Spleen (tissue), 11 donors: ENCODE measurements at regions not wholly inside any gene's neighbourhood (a gene's known extent, or its start where the extent isn't known, plus 50 kb on each side); places are given as distances from the start of the nearest gene placed in this dataset.

ENCODE experiments used
- DNase-seq: peaks from one replicate; pipeline ENCODE4 v3.0.0-alpha.2; 2020
- H3K27ac ChIP-seq, 8 donors: fragments of 200-600 bp; sonication (generic) in 7 of 8; 1 replicate in 4 of 8; 2 replicates in 4 of 8; pipeline versions ENCODE4 v1.5.0 to v1.8.0; 2016 to 2021; ENCODE audit warnings: inconsistent platforms in 4 of 8, mild to moderate bottlenecking in 4 of 8, moderate library complexity in 1 of 8
- H3K27me3 ChIP-seq, 7 donors: fragments of 200-600 bp; sonication (generic) in 6 of 7; replicated peaks in 1 of 7; 1 replicate in 4 of 7; 2 replicates in 3 of 7; pipeline versions ENCODE4 v1.5.0 to v1.8.0; 2016 to 2021; ENCODE audit warnings: inconsistent platforms in 3 of 7, mild to moderate bottlenecking in 1 of 7
- H3K36me3 ChIP-seq, 6 donors: fragments of 200-600 bp; sonication (generic) in 5 of 6; 1 replicate in 4 of 6; 2 replicates in 2 of 6; pipeline versions ENCODE4 v1.5.0 to v1.8.0; 2016 to 2021; ENCODE audit warnings: inconsistent platforms in 2 of 6
- H3K4me1 ChIP-seq, 6 donors: fragments of 200-600 bp; sonication (generic) in 5 of 6; 1 replicate in 3 of 6; 2 replicates in 3 of 6; pipeline versions ENCODE4 v1.5.0 to v1.8.0; 2016 to 2021; ENCODE audit warnings: inconsistent platforms in 3 of 6
- H3K4me3 ChIP-seq, 8 donors: fragments of 200-600 bp; sonication (generic) in 7 of 8; 1 replicate in 4 of 8; 2 replicates in 4 of 8; pipeline versions ENCODE4 v1.5.0 to v1.8.0; 2016 to 2021; ENCODE audit warnings: inconsistent platforms in 4 of 8, mild to moderate bottlenecking in 4 of 8, moderate library complexity in 2 of 8
- H3K9me3 ChIP-seq, 8 donors: fragments of 200-600 bp; sonication (generic) in 7 of 8; 1 replicate in 4 of 8; 2 replicates in 4 of 8; pipeline versions ENCODE4 v1.5.0 to v1.8.0; 2016 to 2021; ENCODE audit warnings: inconsistent platforms in 4 of 8
- POLR2A ChIP-seq, 3 donors: fragments of 450-650 bp; IDR thresholded peaks; one replicate each; pipeline ENCODE4 v1.5.1; 2017; ENCODE audit warnings: antibody characterized with exemption in 3 of 3, mild to moderate bottlenecking in 1 of 3
- POLR2AphosphoS5 ChIP-seq, 3 donors: sonication (generic); formaldehyde crosslinking; IDR thresholded peaks; one replicate each; pipeline ENCODE4 v1.5.1; 2017; ENCODE audit warnings: antibody characterized with exemption in 3 of 3
- WGBS, 5 donors: extraction: QIAGEN DNeasy Blood & Tissue Kit in 3 of 5; methylation state at CpG; one replicate each; pipeline versions ENCODE4 v1.1.5 to v1.1.7; 2013 to 2018; 5-methylcytosine and 5-hydroxymethylcytosine counted together
- intact Hi-C: fragments of 100-400 bp; cut with DNase I; formaldehyde crosslinking; loops from one replicate; pipeline ENCODE4 v1.15.0; 2023; ENCODE audit warnings: low total_unique reads
- TF ChIP-seq, protein P1 (sequence below), 11 experiments: fragments of 200-600 bp in 7 of 11; fragments of 450-650 bp in 4 of 11; sonication (generic) in 4 of 11; IDR thresholded peaks in 8 of 11; conservative IDR thresholded peaks in 3 of 11; 1 replicate in 7 of 11; 2 replicates in 4 of 11; pipeline versions ENCODE4 v1.4.0 to v1.8.0; 2016 to 2021; ENCODE audit warnings: antibody characterized with exemption in 11 of 11, inconsistent platforms in 4 of 11, mild to moderate bottlenecking in 1 of 11
- donor health status: healthy with polysubstance abuse.
- donor health status: DM: no; HTN: no; CAD: no; lungs with moderate emphysema.
- donor health status: DM: no; HTN: no; CAD: no.
- donor health status: Bipolar disorder and iron deficiency.
- donor health status: healthy.
- donor health status: DM: no; HTN: no; CAD: no.
- donor health status: DM: yes; HTN: yes; CAD: no.

- Histone ChIP-seq H3K4me1 (no peaks in the 10 kb centered on the region), H3K9me3 (peaks cover 0 to 10% (median 7%) of the 10 kb centered on the region in 8 donors), H3K36me3 (no peaks in the 10 kb centered on the region), H3K27me3 (no peaks in the 10 kb centered on the region), H3K27ac (no peak overlapping the region), H3K4me3 (no peak overlapping the region)
- intact Hi-C loops, result no loop called here
- no peak for DNase-seq
- TF ChIP-seq POLR2A (IDR thresholded peaks at IDR 0.05) (no peak), POLR2AphosphoS5 (IDR thresholded peaks at IDR 0.05) (no peak)
- TF ChIP-seq, protein P1, sequence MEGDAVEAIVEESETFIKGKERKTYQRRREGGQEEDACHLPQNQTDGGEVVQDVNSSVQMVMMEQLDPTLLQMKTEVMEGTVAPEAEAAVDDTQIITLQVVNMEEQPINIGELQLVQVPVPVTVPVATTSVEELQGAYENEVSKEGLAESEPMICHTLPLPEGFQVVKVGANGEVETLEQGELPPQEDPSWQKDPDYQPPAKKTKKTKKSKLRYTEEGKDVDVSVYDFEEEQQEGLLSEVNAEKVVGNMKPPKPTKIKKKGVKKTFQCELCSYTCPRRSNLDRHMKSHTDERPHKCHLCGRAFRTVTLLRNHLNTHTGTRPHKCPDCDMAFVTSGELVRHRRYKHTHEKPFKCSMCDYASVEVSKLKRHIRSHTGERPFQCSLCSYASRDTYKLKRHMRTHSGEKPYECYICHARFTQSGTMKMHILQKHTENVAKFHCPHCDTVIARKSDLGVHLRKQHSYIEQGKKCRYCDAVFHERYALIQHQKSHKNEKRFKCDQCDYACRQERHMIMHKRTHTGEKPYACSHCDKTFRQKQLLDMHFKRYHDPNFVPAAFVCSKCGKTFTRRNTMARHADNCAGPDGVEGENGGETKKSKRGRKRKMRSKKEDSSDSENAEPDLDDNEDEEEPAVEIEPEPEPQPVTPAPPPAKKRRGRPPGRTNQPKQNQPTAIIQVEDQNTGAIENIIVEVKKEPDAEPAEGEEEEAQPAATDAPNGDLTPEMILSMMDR (IDR thresholded peaks at IDR 0.05 in 8 of 11, conservative IDR thresholded peaks at IDR 0.05 in 3 of 11), result no peak
- WGBS, 5 donors, result 85 to 96% (median 94%) methylated on average over 3 of the region's 3 CpGs
These were observed 921.9 kb downstream of the ADGRL2 start for GRCh38 chr1:82722608-82723007.

DNA sequence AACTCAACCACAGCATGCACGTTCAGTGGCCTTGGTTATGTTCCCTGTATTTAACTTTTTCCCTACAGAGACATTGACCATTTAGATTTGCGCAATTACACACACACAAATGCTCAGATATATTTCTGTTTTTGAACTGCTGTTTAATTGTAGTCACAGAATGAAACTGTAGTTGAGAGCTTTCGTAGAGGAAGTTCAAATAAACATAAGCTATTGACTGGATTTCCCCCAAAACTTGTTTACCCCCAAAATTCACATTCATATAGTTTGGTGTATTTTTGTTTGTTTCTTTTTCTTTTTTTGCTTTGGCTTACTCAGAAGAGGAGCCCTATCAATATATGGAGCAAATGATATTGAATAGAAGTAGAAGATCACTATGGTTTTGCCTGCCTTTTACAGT, 921.0 kb downstream of the ADGRL2 start:
- Histone ChIP-seq H3K27ac (no peak overlapping the region), H3K4me1 (no peaks in the 10 kb centered on the region), H3K36me3 (no peaks in the 10 kb centered on the region), H3K4me3 (no peak overlapping the region), H3K9me3 (peaks cover 0 to 10% (median 7%) of the 10 kb centered on the region in 8 donors), H3K27me3 (no peaks in the 10 kb centered on the region)
- DNase-seq, result no peak
- intact Hi-C loops, result no loop called here
- TF ChIP-seq POLR2A (IDR thresholded peaks at IDR 0.05), result no peak
- TF ChIP-seq, protein P1 (IDR thresholded peaks at IDR 0.05 in 8 of 11, conservative IDR thresholded peaks at IDR 0.05 in 3 of 11), result no peak
- no peak for TF ChIP-seq POLR2AphosphoS5 (IDR thresholded peaks at IDR 0.05)
- 51 to 85% (median 65%) methylated on average over 3 of the region's 3 CpGs for WGBS, 5 donors

DNA sequence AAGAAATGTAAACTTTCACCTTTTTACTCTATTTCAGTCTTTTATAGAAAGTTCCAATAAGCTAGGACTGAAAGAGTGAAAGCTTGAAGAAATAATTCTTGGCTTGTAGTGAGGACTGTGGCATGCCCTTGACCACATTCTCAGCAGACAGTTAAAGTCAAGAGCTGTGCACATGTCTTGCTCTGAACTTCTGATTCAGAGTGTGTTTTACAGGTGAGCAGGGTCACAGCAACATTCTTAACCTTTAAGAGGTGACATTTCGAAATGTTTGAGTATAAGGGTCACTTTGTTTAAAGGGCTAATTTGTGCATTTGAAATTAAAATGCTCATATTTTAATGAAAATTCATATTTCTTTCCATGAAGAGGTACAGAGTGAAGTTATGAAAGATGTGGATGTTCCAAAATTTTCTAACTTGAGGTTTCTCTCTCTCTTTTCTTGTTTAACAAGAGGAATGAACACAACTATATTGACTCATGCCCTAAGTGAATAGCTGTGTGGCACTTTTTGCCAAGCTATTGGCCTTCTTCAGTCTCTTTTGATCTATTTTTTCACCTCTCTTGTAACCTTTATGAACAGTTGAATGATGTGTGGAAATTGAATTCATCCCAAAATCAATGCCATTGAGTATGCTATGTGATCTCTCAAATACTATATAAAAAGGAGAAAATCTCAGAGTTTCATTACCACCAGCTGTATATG, 918.1 kb downstream of the ADGRL2 start:
- no peak overlapping the region for H3K4me3 ChIP-seq
- DNase-seq, result no peak
- WGBS, 5 donors, result 65 to 73% (median 68%) methylated on average over 1 of the region's 1 CpG
- no peaks in the 10 kb centered on the region for H3K36me3 ChIP-seq
- no peak overlapping the region for H3K27ac ChIP-seq
- H3K4me1 ChIP-seq, result no peaks in the 10 kb centered on the region
- TF ChIP-seq, protein P1 (IDR thresholded peaks at IDR 0.05 in 8 of 11, conservative IDR thresholded peaks at IDR 0.05 in 3 of 11), result no peak
- TF ChIP-seq POLR2A (IDR thresholded peaks at IDR 0.05), result no peak
- TF ChIP-seq POLR2AphosphoS5 (IDR thresholded peaks at IDR 0.05), result no peak
- no peaks in the 10 kb centered on the region for H3K27me3 ChIP-seq
- intact Hi-C loops, result no loop called here
- peaks cover 0 to 19% (median 8%) of the 10 kb centered on the region in 8 donors for H3K9me3 ChIP-seq

DNA sequence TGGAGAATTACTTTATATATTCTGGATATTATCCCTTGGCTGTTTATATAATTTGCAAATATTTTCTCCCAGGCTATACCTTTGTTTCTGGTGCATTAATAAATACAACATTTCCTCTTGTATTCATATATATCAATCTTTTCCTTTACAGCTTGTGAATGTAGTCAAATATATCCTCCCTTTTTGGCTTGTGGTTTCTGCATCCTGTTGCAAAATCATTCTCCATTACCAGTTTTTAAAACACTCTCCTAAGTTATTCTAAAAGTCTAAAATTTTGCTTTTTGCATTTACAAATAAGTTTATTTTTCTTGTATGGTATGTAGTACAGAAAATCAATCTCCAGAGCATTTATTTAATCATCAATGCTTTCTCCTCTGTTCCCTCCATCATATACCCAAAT, 909.4 kb downstream of the ADGRL2 start:
- TF ChIP-seq POLR2AphosphoS5 (IDR thresholded peaks at IDR 0.05) (no peak), POLR2A (IDR thresholded peaks at IDR 0.05) (no peak)
- TF ChIP-seq, protein P1 (IDR thresholded peaks at IDR 0.05 in 8 of 11, conservative IDR thresholded peaks at IDR 0.05 in 3 of 11), result no peak
- DNase-seq, result no peak

More for the DNA sequence above, 909.4 kb downstream of the ADGRL2 start:
- no peaks in the 10 kb centered on the region for H3K36me3 ChIP-seq
- H3K4me3 ChIP-seq, result no peak overlapping the region
- no peak overlapping the region for H3K27ac ChIP-seq
- no peaks in the 10 kb centered on the region for H3K27me3 ChIP-seq
- no peaks in the 10 kb centered on the region for H3K4me1 ChIP-seq
- intact Hi-C loops, result no loop called here
- H3K9me3 ChIP-seq, result peaks cover 0 to 14% (median 2%) of the 10 kb centered on the region in 8 donors
